GM21515 (cell line): ENCODE measurements at regions not wholly inside any gene's neighbourhood (a gene's known extent, or its start where the extent isn't known, plus 50 kb on each side); places are given as distances from the start of the nearest gene placed in this dataset.

Experiments used
- ATAC-seq: cut with Tn5 transposase; IDR thresholded peaks from one replicate; pipeline ENCODE4 v1.9.1; 2021; ENCODE audit not compliant: unreplicated experiment

DNA sequence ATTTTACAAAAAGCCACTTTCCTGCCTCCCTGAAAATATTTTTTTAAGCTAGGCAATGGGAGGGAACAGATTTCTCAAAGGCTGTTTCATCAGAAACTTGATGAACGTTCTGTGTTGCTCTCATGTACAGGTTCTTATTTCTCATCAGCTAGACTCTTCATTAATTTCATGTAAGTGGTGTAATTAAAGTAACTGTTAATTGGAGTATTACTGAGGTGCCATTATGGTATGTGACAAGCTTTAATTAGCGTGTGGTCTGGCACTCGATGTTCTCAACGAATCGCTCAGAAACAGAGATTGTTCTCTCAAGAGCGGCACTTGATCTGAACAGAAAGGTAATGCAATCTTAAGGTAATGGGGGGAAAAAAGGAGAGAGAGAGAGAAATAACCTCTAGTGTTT lies 81.9 kb upstream of the MYCN start:
- ATAC-seq = no peak

DNA sequence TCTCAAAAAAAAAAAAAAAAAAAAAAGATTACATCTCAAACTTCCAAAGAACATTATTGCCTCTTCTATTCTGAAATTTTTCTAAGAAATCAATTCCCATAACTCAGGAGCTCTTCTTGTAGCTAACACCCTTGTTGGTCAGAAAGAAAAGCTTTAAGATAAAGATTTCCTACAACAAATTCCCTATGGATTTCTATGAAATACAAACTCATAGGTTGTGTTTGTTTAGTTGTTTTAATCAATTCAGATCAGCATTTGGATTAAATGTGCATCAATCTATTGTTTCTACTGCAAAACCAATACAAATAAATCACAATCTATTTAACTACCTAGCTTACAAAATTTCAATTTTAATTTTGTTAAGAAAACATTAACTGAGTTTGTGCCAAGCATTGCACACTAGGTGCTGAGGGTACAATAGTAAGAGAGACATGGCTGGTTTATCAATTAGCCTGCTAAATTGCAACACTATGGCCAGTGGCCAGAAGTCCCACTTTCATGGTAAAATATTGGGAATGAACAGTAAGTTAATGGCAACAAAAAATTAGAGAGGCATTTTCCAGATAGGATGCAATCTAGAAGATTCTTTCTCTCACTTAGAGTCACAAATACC lies 80.2 kb upstream of the MYCN start:
- ATAC-seq = no peak

DNA sequence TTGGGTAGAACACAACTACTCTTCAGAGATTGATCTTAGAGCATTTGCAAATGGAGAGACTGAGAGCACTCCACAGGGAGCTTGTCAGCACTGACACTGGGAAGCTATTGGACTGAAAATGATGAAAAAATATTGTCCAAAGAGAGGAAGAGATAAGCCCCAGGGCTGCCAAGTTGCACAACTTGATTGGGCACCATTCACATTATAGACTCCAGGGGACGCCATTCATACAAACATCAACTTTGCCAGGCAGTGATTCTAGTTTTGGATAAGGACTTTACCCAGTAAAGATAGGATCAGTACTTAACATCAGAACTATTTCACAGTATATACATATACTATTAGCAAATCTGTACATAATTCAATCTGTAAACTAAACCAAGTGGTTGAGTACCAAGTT lies 79.6 kb upstream of the MYCN start:
- ATAC-seq = no peak

DNA sequence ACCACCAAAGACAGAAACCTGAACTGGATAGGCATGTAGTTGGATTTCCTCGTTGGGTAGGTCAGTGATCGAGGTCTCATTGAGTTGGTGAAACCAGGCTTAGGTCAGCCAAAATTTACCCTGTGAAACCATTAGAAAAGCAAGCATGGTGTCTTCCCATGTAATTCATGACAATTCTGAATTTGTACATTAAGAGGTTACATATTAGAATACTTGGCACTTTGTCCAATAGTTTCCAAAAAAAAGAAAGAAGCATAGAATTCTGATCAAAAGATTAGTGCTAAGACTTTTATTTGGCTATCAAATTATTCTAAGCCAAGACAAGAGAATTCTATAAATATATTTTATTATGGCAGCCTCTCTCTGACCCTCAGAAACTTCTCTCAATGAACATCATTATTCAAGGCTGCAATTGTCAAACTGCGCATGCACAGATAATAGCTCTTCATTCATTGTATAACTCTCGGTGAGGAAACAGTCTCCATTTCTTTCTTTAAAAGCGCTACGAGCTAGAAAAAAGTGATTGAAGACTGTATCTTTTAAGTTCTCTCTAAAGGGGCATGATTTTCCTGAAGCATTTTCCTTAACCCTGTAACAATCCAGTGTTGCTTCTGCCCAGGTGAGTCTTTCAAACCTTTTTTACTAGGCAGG lies 79.1 kb upstream of the MYCN start:
- ATAC-seq = no peak

DNA sequence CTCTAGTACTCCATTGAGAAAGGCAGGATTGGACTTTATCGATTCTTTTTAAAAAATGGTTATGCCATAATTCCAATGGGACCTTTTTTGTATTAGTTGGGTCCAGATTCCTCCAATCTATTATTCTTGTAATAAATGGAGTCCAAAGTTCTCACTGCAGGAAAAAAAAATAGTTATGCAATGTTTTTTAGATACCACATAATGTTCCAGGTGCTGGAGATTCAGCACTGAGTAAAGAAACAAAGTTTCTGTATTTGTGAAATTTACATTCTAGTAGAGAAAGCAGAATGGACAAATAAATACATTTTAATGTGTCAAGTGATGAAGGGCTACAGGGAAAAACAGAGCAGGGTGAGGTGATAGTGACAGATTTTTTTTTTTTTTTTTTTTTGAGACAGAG lies 78.5 kb upstream of the MYCN start:
- ATAC-seq = no peak

DNA sequence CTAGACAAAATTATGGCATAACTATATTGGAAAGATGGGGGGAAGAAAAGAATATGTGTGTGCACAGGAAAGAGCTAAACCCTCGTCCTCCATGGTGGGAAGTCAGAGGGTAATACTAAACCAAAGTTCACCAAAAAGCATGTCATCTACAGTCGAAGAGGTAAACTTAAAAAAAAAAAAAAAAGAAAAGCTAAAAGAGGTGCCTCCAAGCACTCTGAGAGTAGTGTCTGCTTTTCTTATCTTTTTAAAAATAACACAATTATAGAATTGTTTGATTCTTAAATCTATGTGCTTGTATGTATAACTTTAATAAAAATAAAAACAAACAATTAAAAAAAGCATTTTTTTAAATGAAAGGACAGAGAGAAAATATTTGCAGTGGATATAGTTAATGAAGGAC lies 77.3 kb upstream of the MYCN start:
- ATAC-seq = no peak

DNA sequence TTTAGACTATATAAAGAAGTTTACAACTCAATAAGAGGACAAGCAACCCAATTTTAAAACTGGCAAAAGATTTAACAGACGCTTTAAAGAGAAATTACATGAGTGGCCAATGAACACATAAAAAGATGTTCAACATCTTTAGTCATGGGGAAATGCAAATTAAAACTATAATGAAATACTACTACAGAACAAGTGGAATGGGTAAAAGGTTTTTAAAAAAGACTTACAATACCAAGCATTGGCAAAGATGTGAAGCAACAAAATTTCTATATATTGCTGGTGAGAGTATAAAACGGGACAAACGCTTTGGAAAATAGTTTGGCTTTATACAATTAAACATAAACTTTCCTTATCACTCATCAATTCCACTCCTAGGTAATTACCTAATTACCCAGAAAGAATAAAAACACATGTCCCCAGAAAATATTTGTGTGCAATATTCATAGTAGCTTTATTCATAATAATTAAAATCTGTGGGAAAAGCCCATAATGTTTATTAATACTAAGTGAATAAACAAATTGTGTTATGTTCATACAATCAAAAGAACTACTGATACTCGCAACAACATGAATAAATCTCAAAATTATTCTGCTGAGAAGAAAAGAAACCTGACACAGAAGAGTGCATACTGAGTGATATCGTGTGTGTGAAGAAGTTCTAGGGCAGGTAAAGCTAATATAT lies 76.7 kb upstream of the MYCN start:
- no peak for ATAC-seq

DNA sequence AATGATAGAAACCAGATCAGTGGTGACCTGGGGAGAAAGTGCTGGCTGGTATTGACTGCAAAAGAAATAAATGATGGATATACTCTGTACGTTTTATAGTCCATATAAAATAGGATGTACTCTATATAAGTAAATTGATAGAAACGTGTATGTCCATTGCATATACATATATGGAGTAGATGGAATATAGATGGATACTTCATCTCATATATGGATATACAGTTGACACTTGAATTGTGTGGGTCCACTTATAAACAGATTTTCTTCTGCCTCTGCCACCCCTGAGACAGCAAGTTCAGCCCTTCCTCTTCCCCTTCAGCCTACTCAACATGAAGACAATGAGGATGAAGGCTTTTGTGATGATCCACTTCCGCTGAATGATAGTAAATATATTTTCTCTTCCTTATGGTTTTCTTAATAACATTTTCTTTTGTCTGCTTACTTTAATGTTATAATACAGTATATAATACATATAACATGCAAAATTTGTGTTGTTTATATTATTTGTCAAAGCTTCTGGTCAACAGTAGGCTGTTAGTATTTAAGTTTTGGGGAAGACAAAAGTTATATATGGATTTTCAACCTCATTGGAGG lies 76.1 kb upstream of the MYCN start:
- no peak for ATAC-seq

DNA sequence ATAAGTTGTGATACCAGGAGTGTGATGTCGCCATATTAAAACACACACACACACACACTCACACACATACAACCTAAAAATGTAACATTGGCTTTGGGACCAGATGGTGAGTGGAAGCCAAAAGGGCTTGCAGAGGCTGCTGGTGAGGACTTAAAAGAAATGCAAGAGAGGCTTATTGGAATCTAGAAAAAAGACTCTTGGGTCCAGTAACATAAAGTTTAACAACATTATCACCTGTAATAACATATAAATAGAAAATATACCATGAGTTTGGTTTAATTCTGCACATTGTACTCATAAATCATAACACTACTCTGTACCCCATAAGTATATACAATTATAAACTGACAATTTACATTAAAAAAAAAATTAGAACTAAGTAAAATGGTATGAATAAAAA lies 74.4 kb upstream of the MYCN start:
- no peak for ATAC-seq

DNA sequence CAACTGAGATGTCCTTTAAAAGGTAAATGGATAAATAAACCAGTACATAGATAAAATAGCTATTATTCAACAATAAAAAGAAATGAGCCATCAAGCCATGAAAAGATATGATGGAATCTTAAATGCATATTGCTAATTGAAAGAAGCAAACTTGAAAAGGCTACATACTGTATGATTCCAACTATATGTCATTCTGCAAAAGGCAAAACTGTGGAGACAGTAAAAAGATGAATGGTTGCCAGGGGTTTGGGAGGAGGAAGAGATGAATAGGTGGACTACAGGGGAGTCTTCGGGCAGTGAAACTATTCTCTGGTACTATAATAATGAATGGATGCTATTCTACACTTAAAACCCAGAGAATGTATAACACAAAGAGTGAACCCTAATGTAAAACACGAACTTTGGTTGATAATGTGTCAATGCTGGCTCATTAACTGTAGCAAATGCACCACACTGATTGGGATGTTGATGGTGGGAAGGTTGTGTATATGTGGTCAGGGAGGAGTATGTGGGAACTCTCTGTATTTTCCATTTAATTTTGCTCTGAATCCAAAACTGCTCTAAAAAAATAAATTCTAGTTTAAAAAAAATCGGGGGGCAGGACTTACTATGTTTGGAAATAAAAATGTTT lies 73.7 kb upstream of the MYCN start:
- ATAC-seq = no peak

DNA sequence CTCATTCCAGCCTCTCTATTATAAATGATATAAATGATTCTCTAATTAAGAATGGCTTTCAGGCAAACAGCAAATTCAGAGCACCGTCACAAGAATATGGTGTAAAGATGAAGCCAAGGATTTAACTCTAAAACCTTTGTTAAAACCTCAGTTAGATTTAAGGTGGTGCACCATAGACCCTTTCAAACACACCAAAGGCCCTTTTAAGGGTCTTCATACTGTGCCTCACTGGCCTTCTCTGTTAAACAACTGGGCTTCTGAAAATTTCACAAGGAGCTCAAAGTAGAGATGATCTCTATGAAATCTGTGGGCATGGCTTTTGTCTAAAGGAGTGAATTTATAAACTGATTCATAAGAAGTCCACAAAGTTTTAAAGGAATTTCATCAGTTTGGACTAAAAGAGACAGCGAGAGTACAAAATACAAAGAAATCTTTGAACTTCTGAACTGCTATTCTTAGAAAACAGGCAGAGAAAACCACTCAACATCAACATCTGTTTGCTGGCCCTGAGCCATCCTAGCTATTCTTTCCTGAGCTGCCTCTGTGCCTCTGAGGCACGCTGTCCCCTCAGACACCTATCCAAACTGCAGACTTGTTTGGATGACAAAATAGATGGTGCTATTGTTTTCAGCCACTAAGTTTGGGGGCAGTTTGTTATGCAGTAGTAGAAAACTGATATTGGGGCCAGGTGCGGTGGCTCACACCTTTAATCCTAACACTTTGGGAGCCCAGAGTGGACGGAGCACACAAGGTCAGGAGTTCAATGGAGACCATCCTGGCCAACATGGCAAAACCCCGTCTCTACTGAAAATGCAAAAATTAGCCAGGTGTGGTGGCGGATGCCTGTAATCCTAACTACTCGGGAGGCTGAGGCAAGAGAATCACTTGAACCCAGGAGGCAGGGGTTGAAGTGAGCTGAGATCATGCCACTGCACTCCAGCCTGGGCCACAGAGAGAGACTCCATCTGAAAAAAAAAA lies 72.9 kb upstream of the MYCN start:
- ATAC-seq = no peak

DNA sequence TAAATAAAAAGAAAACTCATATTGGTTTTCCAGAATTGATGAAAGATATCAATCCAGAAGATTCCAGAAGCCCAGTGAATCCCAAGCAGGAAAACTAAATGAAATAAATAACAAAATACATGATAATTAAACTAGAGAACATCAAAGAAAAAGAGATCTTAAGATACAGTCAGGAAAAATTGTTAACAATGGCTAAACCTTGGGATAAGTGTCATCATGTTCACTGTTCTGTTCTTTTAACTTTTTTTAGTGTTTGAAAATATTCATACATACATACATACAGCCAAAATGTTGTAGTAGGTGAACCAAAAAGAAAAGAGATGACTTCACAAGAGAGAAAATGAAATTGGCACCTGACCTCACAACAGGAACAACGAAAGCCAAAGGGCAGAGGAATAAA lies 72.2 kb upstream of the MYCN start:
- no peak for ATAC-seq

DNA sequence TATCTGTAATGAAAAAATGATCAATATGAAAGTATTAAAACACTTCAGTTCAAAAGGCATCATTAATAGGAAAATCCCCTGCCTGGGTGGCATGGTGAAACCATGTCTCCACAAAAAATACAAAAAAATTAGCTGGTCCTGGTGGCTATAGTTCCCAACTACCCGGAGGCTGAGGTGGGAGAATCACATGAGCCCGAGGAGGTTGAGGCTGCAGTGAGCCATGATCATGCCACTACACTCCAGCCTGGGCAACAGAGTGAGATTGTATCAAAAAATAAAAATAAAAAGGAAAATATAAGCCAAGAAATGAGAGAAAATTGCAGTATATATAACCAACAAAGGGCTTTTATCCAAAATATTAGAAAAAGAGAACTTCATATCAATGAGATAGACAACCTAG lies 71.6 kb upstream of the MYCN start:
- no peak for ATAC-seq

DNA sequence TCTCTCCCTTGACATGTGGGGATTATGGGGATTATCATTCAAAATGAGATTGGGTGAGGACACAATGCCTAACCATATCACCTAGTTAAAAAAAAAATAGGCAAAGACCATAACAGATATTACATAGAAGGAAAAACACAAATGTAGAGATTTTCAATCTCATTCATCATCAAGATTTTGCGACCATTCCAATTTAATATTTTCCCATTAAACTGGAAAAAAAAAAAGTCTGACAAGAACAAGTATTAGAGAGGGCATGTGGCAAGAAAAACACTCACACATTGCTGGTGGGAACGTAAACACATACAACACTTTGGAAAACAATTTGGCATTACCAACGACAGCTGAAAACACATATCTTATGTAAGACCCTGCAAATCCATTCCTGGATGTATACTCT lies 71.0 kb upstream of the MYCN start:
- ATAC-seq = no peak

DNA sequence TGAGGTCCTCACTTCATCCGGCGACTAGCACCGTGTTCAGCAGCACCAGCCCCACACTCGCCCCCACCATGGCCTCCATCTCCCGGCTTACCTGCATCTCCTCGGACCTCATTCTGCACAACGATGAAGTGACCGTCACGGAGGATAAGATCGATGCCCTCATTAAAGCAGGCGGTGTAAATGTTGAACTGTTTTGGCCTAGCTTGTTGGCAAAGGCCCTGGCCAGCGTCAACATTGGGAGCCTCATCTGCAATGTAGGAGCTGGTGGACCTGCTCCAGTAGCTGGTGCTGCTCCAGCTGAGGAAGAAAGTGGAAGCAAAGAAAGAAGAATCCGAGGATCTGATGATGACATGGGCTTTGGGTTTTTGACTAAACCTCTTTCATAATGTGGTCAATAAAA lies 70.5 kb upstream of the MYCN start:
- no peak for ATAC-seq

DNA sequence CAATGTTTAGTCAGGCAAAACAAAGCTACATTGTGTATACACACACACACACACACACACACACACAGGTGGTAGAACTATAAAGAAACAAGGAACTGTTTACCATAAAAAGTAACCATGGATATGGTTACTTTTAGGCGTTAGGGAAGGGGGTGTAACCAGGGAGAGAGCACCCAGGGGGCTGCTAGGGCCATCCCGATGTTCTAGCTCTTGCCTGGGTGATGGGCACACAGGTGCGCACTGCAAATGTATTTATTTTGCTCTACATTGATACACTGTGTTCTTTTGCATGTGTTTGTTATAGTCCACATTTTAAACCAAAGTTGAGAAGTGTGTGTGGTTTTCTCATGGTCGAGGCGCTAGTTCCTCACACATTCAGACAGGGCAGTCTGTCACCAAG lies 69.8 kb upstream of the MYCN start:
- no peak for ATAC-seq

DNA sequence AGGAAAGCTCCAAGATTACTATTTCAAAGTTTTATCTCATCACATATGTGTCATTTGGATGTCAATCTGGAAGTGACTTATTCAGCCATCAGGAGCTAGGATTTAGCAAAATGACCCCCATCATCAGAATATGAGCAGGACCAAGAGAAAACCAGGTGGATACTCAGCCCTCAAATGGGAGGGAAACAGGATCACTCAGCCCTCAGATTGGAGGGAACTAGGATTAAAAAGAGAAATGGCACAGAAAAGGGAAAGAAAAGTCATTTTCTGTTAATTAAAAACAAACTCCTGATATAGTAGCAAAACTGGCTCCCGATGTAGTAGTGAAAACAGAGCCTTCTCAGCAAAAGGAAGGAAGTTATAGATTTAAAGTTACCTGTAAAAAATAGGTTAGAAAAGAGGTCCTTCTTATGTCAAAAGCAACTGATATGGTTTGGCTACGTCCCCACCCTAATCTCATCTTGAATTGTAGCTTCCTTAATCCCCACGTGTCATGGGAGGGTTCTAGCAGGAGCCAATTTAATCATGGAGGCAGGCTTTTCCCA lies 69.0 kb upstream of the MYCN start:
- ATAC-seq = no peak

DNA sequence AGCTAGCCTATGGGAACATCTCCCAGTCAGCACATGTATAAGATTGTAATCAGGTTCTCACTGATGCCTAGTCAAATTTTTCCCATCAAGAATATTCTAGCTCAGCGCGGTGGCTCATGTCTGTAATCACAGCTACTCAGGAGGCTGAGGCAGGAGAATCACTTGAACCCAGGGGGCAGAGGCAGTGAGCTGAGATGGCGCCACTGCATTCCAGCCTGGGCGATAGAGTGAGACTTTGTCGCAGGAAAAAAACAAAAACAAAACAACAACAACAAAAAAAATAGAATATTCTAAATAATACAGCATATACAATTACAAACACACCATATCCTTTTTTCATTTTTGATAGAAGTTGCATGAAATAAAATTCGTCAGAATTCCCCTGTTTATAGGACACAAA lies 67.5 kb upstream of the MYCN start:
- ATAC-seq = no peak

DNA sequence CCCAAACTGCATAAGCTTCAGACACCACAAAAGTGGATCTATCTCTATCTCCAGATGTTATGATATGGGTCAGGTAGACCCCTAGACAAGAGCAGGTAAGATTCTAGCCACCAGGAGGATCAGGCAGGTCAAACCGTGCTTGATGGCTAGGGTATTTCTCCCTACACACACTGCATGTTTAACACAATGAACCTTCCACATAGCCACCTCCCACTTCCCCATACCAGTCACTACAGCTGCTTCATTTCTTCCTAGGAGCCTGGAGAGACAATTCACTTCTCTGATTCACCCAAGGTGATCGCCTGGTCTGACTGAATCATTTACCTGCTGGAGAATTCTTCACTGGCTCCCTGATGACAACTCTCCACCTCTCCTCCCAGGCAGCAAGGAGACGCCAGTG lies 66.0 kb upstream of the MYCN start:
- ATAC-seq = no peak
